Smooth muscle cell (in vitro differentiated cells): ENCODE measurements at regions not wholly inside any gene's neighbourhood (a gene's known extent, or its start where the extent isn't known, plus 50 kb on each side); places are given as distances from the start of the nearest gene placed in this dataset.

Experiments used
- DNase-seq: peaks from one replicate; lab custom pipeline; 2025; ENCODE audit not compliant: unreplicated experiment; lab: John Stamatoyannopoulos, UW
- H2AFZ ChIP-seq: fragments of 200-600 bp; sonication (generic); 2 replicates; pipeline ENCODE4 v1.6.0; 2016; ENCODE audit warnings: antibody characterized with exemption, low read depth, mild to moderate bottlenecking
- H3F3A ChIP-seq: fragments of 200-600 bp; sonication (generic); 2 replicates; pipeline ENCODE4 v1.6.0; 2017; ENCODE audit warnings: antibody characterized with exemption, low read depth
- H3K27ac ChIP-seq: fragments of 200-600 bp; sonication (generic); 2 replicates; pipeline ENCODE4 v1.5.1; 2016; ENCODE audit warnings: low read depth, mild to moderate bottlenecking
- H3K27me3 ChIP-seq: fragments of 200-600 bp; sonication (generic); 2 replicates; pipeline ENCODE4 v1.6.1; 2016; ENCODE audit warnings: low read depth, mild to moderate bottlenecking
- H3K36me3 ChIP-seq: fragments of 200-600 bp; sonication (generic); 2 replicates; pipeline ENCODE4 v1.5.1; 2016; ENCODE audit warnings: low read depth
- H3K4me1 ChIP-seq: fragments of 200-600 bp; sonication (generic); 2 replicates; pipeline ENCODE4 v1.5.1; 2016; ENCODE audit warnings: low read depth
- H3K4me2 ChIP-seq: fragments of 200-600 bp; sonication (generic); 2 replicates; pipeline ENCODE4 v1.6.0; 2016; ENCODE audit warnings: mild to moderate bottlenecking
- H3K4me3 ChIP-seq: fragments of 200-600 bp; sonication (generic); 2 replicates; pipeline ENCODE4 v1.5.1; 2016; ENCODE audit warnings: mild to moderate bottlenecking
- H3K79me2 ChIP-seq: fragments of 200-600 bp; sonication (generic); 2 replicates; pipeline ENCODE4 v1.6.0; 2016; ENCODE audit warnings: low read depth, mild to moderate bottlenecking
- H3K9ac ChIP-seq: fragments of 200-600 bp; sonication (generic); 2 replicates; pipeline ENCODE4 v1.6.0; 2016; ENCODE audit warnings: low read depth
- H3K9me3 ChIP-seq: fragments of 200-600 bp; sonication (generic); replicated peaks from 2 replicates; pipeline ENCODE4 v1.5.1; 2016; ENCODE audit warnings: low read depth
- H4K20me1 ChIP-seq: fragments of 200-600 bp; sonication (generic); 2 replicates; pipeline ENCODE4 v1.6.0; 2016; ENCODE audit warnings: low read depth
- WGBS: methylation state at CpG from one replicate; pipeline ENCODE4 v1.1.7; 2016; ENCODE audit warnings: low lambda C conversion rate; 5-methylcytosine and 5-hydroxymethylcytosine counted together
- TF ChIP-seq, protein P1 (sequence below): fragments of 200-600 bp; sonication (generic); IDR thresholded peaks from 2 replicates; pipeline ENCODE4 v1.5.1; 2017; ENCODE audit warnings: borderline replicate concordance, mild to moderate bottlenecking, antibody characterized with exemption; ENCODE audit not compliant: insufficient read depth, poor library complexity, severe bottlenecking

DNA sequence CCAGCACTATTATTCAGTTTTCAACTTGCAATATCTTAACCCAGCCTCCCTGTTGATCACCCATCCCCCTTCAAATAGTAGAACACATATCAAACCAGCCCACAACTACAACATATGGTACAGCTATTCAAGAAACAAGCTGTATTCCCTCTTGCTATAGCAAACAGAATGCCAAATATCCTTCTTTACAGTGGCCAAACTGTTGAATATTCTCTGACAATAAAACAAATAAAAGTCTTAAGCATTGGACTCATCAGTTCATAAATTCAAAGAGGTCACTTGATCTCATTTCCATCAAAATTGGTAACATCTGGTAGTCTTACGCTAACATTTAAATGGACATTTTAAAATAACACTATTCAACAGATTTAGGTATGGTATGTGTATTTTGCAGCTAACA, 350.8 kb downstream of the EFNA5 start:
- no peak for DNase-seq
- no peaks in the 10 kb centered on the region for H3F3A ChIP-seq
- no peaks in the 10 kb centered on the region for H3K4me1 ChIP-seq
- WGBS, result 100% methylated on average over 1 of the region's 1 CpG
- no peaks in the 10 kb centered on the region for H4K20me1 ChIP-seq
- H3K27me3 ChIP-seq, result no peaks in the 10 kb centered on the region
- no peak overlapping the region for H3K27ac ChIP-seq
- H3K4me2 ChIP-seq, result no peak overlapping the region
- no peaks in the 10 kb centered on the region for H3K79me2 ChIP-seq
- H3K36me3 ChIP-seq, result no peaks in the 10 kb centered on the region
- H3K9me3 ChIP-seq, result no peaks in the 10 kb centered on the region
- H2AFZ ChIP-seq, result no peak overlapping the region
- no peak overlapping the region for H3K4me3 ChIP-seq
- H3K9ac ChIP-seq, result no peak overlapping the region
- TF ChIP-seq, protein P1, sequence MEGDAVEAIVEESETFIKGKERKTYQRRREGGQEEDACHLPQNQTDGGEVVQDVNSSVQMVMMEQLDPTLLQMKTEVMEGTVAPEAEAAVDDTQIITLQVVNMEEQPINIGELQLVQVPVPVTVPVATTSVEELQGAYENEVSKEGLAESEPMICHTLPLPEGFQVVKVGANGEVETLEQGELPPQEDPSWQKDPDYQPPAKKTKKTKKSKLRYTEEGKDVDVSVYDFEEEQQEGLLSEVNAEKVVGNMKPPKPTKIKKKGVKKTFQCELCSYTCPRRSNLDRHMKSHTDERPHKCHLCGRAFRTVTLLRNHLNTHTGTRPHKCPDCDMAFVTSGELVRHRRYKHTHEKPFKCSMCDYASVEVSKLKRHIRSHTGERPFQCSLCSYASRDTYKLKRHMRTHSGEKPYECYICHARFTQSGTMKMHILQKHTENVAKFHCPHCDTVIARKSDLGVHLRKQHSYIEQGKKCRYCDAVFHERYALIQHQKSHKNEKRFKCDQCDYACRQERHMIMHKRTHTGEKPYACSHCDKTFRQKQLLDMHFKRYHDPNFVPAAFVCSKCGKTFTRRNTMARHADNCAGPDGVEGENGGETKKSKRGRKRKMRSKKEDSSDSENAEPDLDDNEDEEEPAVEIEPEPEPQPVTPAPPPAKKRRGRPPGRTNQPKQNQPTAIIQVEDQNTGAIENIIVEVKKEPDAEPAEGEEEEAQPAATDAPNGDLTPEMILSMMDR, result no peak

DNA sequence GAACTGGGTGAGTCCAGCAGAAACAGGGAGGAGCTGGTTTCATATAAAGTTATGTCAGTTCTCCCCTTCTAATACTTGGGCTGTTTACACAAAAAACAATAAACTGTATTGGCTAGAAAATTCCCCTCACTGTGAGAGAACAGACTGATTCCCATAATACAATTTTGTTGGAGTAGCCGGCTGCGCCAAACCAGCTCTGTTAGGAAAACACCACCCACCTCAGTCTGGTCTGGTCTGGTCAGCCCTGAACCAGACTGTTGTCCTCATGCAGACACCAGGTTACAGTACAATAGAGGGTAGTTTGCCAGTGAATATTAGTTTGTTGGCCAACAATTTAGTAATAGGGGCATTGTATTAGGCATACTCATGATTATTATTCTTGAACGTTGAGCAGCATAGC, 356.4 kb downstream of the EFNA5 start:
- Histone ChIP-seq H3K4me1 (no peaks in the 10 kb centered on the region), H3K79me2 (no peaks in the 10 kb centered on the region), H3K4me2 (no peak overlapping the region), H3K27me3 (no peaks in the 10 kb centered on the region), H4K20me1 (no peaks in the 10 kb centered on the region), H3K9me3 (no peaks in the 10 kb centered on the region), H3K4me3 (no peak overlapping the region), H3K27ac (no peak overlapping the region), H3F3A (no peaks in the 10 kb centered on the region), H3K36me3 (no peaks in the 10 kb centered on the region), H2AFZ (no peak overlapping the region), H3K9ac (no peak overlapping the region)
- TF ChIP-seq, protein P1, result no peak
- WGBS, result 95% methylated on average over 3 of the region's 3 CpGs
- no peak for DNase-seq

DNA sequence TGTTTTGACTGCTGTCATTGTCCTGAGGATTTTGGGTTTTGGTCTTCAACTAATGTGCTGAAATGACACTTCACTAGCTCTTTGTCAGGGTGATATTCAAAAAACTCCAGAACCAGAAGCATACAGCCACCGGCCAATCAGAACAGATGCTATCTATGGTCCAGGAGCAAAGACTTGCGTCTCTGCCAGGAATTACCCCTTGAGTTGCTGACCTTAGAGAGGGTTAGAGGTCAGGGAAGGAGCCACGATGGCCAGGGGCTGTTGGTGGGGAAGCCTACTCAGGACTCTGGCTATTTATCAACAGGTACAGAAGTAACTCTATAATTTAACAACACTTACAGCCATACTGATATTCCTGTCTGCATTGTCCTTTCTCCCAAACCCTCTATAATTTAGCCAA, 356.8 kb downstream of the EFNA5 start:
- Histone ChIP-seq H3F3A (no peaks in the 10 kb centered on the region), H3K79me2 (no peaks in the 10 kb centered on the region), H3K9ac (no peak overlapping the region), H3K9me3 (no peaks in the 10 kb centered on the region), H4K20me1 (no peaks in the 10 kb centered on the region), H3K4me2 (no peak overlapping the region), H3K4me1 (no peaks in the 10 kb centered on the region), H2AFZ (no peak overlapping the region), H3K27me3 (no peaks in the 10 kb centered on the region), H3K27ac (no peak overlapping the region), H3K36me3 (no peaks in the 10 kb centered on the region), H3K4me3 (no peak overlapping the region)
- TF ChIP-seq, protein P1, result no peak
- WGBS, result 71% methylated on average over 3 of the region's 3 CpGs
- DNase-seq, result no peak

DNA sequence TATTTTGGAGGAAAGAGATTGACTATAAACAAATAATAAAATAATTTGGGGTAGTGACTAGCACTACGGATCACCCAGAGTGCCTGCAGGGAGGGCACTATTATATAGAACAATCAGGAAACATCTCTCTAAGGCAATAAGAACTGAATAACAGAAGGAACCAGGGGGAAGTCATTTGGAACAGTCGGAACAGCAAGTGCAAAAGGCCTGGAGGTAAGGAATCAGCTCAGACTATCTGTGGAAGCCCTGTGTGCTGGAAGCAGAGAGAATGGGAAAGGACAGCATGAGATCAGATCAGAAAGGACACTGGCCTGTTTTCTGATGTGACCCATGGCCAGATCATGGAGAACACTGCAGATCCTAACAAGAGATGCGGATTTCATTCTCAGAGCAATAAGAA, 357.6 kb downstream of the EFNA5 start:
- H3F3A ChIP-seq, result no peaks in the 10 kb centered on the region
- no peak overlapping the region for H3K9ac ChIP-seq
- H3K27ac ChIP-seq, result no peak overlapping the region
- H4K20me1 ChIP-seq, result no peaks in the 10 kb centered on the region
- no peaks in the 10 kb centered on the region for H3K36me3 ChIP-seq
- no peak overlapping the region for H3K4me3 ChIP-seq
- no peaks in the 10 kb centered on the region for H3K9me3 ChIP-seq
- DNase-seq, result no peak
- H3K4me2 ChIP-seq, result no peak overlapping the region
- TF ChIP-seq, protein P1, result no peak
- no peak overlapping the region for H2AFZ ChIP-seq
- no peaks in the 10 kb centered on the region for H3K4me1 ChIP-seq
- no peaks in the 10 kb centered on the region for H3K27me3 ChIP-seq
- no peaks in the 10 kb centered on the region for H3K79me2 ChIP-seq
- WGBS, result 88% methylated on average over 3 of the region's 3 CpGs
